ENCODE measurements at regions not wholly inside any gene's neighbourhood (a gene's known extent, or its start where the extent isn't known, plus 50 kb on each side); places are given as distances from the start of the nearest gene placed in this dataset.

DNA sequence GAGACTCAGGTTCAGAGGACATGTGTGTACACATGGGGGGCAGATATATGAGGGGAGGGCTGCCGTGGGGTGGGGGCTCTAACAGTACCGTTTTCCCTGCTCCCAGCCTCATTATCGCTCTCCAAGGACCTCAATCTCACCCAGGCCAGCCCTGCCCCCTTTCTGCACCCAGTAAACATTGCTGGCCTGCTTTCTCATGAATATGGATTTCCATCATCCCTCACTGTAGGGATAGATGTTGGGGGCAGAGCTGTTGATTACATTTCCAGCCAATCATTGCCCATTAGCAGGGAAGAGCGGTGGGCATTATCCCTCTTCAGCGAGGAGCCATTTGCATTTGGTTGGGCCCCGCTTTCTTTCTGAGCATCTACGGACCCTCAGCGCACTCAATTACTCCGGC lies 273.8 kb downstream of the RPS6KC1 start:
- DNase-seq (ENCODE audit: low spot score), result no peak
- Mint-ChIP-seq H3K9me3 (peaks cover 10% of the 10 kb centered on the region), H3K27ac (no peak overlapping the region), H3K4me1 (peaks cover 11% of the 10 kb centered on the region), H3K36me3 (no peaks in the 10 kb centered on the region), H3K27me3 (ENCODE audit: low read depth) (no peaks in the 10 kb centered on the region; the same call in 1 of the 2 replicates), H3K4me3 (no peak overlapping the region)
- no peak for TF ChIP-seq GRHL2 (CRISPR knock-in tag; IDR thresholded peaks at IDR 0.05; ENCODE audit: insufficient replicate concordance, severe bottlenecking)
- TF ChIP-seq MXD4 (CRISPR knock-in tag; IDR thresholded peaks at IDR 0.05; ENCODE audit: borderline replicate concordance), result no peak
- TF ChIP-seq ZNF416 (CRISPR knock-in tag; IDR thresholded peaks at IDR 0.05), result no peak
- no peak for TF ChIP-seq RORB (CRISPR knock-in tag; IDR thresholded peaks at IDR 0.05)
- TF ChIP-seq, protein P1, sequence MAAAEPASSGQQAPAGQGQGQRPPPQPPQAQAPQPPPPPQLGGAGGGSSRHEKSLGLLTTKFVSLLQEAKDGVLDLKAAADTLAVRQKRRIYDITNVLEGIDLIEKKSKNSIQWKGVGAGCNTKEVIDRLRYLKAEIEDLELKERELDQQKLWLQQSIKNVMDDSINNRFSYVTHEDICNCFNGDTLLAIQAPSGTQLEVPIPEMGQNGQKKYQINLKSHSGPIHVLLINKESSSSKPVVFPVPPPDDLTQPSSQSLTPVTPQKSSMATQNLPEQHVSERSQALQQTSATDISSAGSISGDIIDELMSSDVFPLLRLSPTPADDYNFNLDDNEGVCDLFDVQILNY (CRISPR knock-in tag; IDR thresholded peaks at IDR 0.05), result no peak
- no peak for TF ChIP-seq NR1H2 (CRISPR knock-in tag; IDR thresholded peaks at IDR 0.05)
- no peak for ATAC-seq
- POLR2A ChIA-PET, result no interaction called here
- CTCF ChIA-PET, result no interaction called here

GRCh38 chr1:213325482-213325881 lies 274.4 kb downstream of the RPS6KC1 start:
- no peak for DNase-seq (ENCODE audit: low spot score)
- CTCF ChIA-PET, result no interaction called here
- no peak; the same call in 1 of the 2 replicates for ATAC-seq
- no peak for TF ChIP-seq RELA (CRISPR knock-in tag; IDR thresholded peaks at IDR 0.05; ENCODE audit: borderline replicate concordance)
- no peak for TF ChIP-seq CDX4 (CRISPR knock-in tag; IDR thresholded peaks at IDR 0.05; ENCODE audit: borderline replicate concordance)
- TF ChIP-seq, protein P2, sequence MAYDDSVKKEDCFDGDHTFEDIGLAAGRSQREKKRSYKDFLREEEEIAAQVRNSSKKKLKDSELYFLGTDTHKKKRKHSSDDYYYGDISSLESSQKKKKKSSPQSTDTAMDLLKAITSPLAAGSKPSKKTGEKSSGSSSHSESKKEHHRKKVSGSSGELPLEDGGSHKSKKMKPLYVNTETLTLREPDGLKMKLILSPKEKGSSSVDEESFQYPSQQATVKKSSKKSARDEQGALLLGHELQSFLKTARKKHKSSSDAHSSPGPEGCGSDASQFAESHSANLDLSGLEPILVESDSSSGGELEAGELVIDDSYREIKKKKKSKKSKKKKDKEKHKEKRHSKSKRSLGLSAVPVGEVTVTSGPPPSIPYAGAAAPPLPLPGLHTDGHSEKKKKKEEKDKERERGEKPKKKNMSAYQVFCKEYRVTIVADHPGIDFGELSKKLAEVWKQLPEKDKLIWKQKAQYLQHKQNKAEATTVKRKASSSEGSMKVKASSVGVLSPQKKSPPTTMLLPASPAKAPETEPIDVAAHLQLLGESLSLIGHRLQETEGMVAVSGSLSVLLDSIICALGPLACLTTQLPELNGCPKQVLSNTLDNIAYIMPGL (CRISPR knock-in tag; IDR thresholded peaks at IDR 0.05), result no peak
- TF ChIP-seq JAZF1 (CRISPR knock-in tag; IDR thresholded peaks at IDR 0.05), result no peak
- TF ChIP-seq, protein P3, sequence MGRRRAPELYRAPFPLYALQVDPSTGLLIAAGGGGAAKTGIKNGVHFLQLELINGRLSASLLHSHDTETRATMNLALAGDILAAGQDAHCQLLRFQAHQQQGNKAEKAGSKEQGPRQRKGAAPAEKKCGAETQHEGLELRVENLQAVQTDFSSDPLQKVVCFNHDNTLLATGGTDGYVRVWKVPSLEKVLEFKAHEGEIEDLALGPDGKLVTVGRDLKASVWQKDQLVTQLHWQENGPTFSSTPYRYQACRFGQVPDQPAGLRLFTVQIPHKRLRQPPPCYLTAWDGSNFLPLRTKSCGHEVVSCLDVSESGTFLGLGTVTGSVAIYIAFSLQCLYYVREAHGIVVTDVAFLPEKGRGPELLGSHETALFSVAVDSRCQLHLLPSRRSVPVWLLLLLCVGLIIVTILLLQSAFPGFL (CRISPR knock-in tag; IDR thresholded peaks at IDR 0.05; ENCODE audit: borderline replicate concordance), result no peak
- no peak for TF ChIP-seq ZNF396 (CRISPR knock-in tag; IDR thresholded peaks at IDR 0.05; ENCODE audit: borderline replicate concordance)
- TF ChIP-seq ZNF138 (CRISPR knock-in tag; conservative IDR thresholded peaks at IDR 0.05), result no peak
- TF ChIP-seq CTCF (IDR thresholded peaks at IDR 0.05), result no peak
- no peak for TF ChIP-seq ZNF416 (CRISPR knock-in tag; IDR thresholded peaks at IDR 0.05)
- TF ChIP-seq, protein P4, sequence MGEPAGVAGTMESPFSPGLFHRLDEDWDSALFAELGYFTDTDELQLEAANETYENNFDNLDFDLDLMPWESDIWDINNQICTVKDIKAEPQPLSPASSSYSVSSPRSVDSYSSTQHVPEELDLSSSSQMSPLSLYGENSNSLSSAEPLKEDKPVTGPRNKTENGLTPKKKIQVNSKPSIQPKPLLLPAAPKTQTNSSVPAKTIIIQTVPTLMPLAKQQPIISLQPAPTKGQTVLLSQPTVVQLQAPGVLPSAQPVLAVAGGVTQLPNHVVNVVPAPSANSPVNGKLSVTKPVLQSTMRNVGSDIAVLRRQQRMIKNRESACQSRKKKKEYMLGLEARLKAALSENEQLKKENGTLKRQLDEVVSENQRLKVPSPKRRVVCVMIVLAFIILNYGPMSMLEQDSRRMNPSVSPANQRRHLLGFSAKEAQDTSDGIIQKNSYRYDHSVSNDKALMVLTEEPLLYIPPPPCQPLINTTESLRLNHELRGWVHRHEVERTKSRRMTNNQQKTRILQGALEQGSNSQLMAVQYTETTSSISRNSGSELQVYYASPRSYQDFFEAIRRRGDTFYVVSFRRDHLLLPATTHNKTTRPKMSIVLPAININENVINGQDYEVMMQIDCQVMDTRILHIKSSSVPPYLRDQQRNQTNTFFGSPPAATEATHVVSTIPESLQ (CRISPR knock-in tag; IDR thresholded peaks at IDR 0.05), result no peak
- TF ChIP-seq ZNF423 (CRISPR knock-in tag; IDR thresholded peaks at IDR 0.05), result no peak
- TF ChIP-seq, protein P5, sequence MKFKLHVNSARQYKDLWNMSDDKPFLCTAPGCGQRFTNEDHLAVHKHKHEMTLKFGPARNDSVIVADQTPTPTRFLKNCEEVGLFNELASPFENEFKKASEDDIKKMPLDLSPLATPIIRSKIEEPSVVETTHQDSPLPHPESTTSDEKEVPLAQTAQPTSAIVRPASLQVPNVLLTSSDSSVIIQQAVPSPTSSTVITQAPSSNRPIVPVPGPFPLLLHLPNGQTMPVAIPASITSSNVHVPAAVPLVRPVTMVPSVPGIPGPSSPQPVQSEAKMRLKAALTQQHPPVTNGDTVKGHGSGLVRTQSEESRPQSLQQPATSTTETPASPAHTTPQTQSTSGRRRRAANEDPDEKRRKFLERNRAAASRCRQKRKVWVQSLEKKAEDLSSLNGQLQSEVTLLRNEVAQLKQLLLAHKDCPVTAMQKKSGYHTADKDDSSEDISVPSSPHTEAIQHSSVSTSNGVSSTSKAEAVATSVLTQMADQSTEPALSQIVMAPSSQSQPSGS (CRISPR knock-in tag; IDR thresholded peaks at IDR 0.05; ENCODE audit: borderline replicate concordance, low read depth), result no peak
- TF ChIP-seq MYBL2 (CRISPR knock-in tag; IDR thresholded peaks at IDR 0.05), result no peak
- no peak for TF ChIP-seq ZNF263 (CRISPR knock-in tag; IDR thresholded peaks at IDR 0.05; ENCODE audit: low read depth)
- no peak for TF ChIP-seq ZNF219 (CRISPR knock-in tag; IDR thresholded peaks at IDR 0.05; ENCODE audit: borderline replicate concordance)
- no peak for TF ChIP-seq AR (CRISPR knock-in tag; IDR thresholded peaks at IDR 0.05)
- no peak for TF ChIP-seq ZNF317 (CRISPR knock-in tag; IDR thresholded peaks at IDR 0.05; ENCODE audit: borderline replicate concordance, low read depth)

More at GRCh38 chr1:213325482-213325881, 274.4 kb downstream of the RPS6KC1 start:
- H3K27ac Mint-ChIP-seq, result no peak overlapping the region
- H3K36me3 Mint-ChIP-seq, result no peaks in the 10 kb centered on the region
- peaks cover 11% of the 10 kb centered on the region for H3K4me1 Mint-ChIP-seq
- peaks cover 10% of the 10 kb centered on the region for H3K9me3 Mint-ChIP-seq
- H3K27me3 Mint-ChIP-seq (ENCODE audit: low read depth), result no peaks in the 10 kb centered on the region; the same call in 1 of the 2 replicates
- POLR2A ChIA-PET, result no interaction called here
- H3K4me3 Mint-ChIP-seq, result no peak overlapping the region
